Endothelial cell of umbilical vein (primary cell): ENCODE measurements at regions not wholly inside any gene's neighbourhood (a gene's known extent, or its start where the extent isn't known, plus 50 kb on each side); places are given as distances from the start of the nearest gene placed in this dataset.

Experiments
- BruUV-seq: library from RNA; stranded (reverse); fragments of 400-500 nt; replicated peaks from 2 replicates; lab custom pipeline; 2021; lab: Mats Ljungman, UMichigan
- CTCF ChIA-PET: fragments of 300-600, 350-600 bp; sonication (Branson Sonifier 250); formaldehyde crosslinking; loops from one replicate; lab custom pipeline; 2021; ENCODE audit warnings: antibody characterized with exemption, inconsistent platforms; lab: Charles Lee
- POLR2A ChIA-PET: fragments of 300-600, 350-600 bp; sonication (Branson Sonifier 250); formaldehyde crosslinking; loops from one replicate; lab custom pipeline; 2021; ENCODE audit warnings: antibody characterized with exemption, inconsistent platforms; lab: Charles Lee
- DNase-seq: peaks from one replicate; pipeline ENCODE4 v3.0.0-alpha.2; 2011; ENCODE audit warnings: low read depth, low spot score
- FAIRE-seq: peaks from 2 replicates; lab custom pipeline; 2011; peaks lifted over from hg19 to GRCh38; lab: Jason Lieb, UNC
- H2AFZ ChIP-seq: 2 replicates; pipeline ENCODE4 v1.6.0; 2012; ENCODE audit warnings: low read depth, low read length, control low read depth, inconsistent platforms
- H3K27ac ChIP-seq: 2 replicates; pipeline ENCODE4 v1.5.1; 2011; ENCODE audit warnings: low read depth, mild to moderate bottlenecking, control low read depth, low read length, moderate library complexity; ENCODE audit not compliant: insufficient read depth
- H3K27me3 ChIP-seq, 2 experiments: 2 replicates each; pipeline versions ENCODE4 v1.6.0 to v1.6.1; 2011; ENCODE audit warnings: low read length in 2 of 2, mixed read lengths in 1 of 2; ENCODE audit not compliant: control insufficient read depth in 2 of 2, insufficient read depth in 2 of 2
- H3K36me3 ChIP-seq, 2 experiments: 2 replicates in 1 of 2; 3 replicates in 1 of 2; pipeline ENCODE4 v1.5.1; 2011; ENCODE audit warnings: low read length in 2 of 2, mild to moderate bottlenecking in 1 of 2, moderate library complexity in 1 of 2; ENCODE audit not compliant: control insufficient read depth in 2 of 2, insufficient read depth in 2 of 2; ENCODE audit errors: extremely low read depth in 1 of 2
- H3K4me1 ChIP-seq: 3 replicates; pipeline ENCODE4 v1.5.1; 2011; ENCODE audit warnings: mild to moderate bottlenecking, low read length; ENCODE audit not compliant: control insufficient read depth, insufficient read depth; ENCODE audit errors: extremely low read depth
- H3K4me2 ChIP-seq: 2 replicates; pipeline ENCODE4 v1.6.1; 2011; ENCODE audit warnings: low read length, control low read depth, mixed read lengths; ENCODE audit not compliant: insufficient read depth
- H3K4me3 ChIP-seq, 3 experiments: fragments of 200-600 bp in 1 of 3; sonication (generic), shearing (Covaris generic) in 1 of 3; replicated peaks in 1 of 3; 2 replicates each; pipeline ENCODE4 v1.5.1; 2011 to 2016; ENCODE audit warnings: control low read depth in 3 of 3, low read length in 3 of 3, mild to moderate bottlenecking in 2 of 3, inconsistent platforms in 1 of 3, low read depth in 1 of 3, moderate library complexity in 1 of 3; ENCODE audit not compliant: insufficient read depth in 1 of 3
- H3K79me2 ChIP-seq: 2 replicates; pipeline ENCODE4 v1.6.0; 2012; ENCODE audit warnings: low read length, inconsistent platforms; ENCODE audit not compliant: control insufficient read depth, insufficient read depth
- H3K9ac ChIP-seq: replicated peaks from 2 replicates; pipeline ENCODE3; 2011; ENCODE audit warnings: low read length, control low read depth; ENCODE audit not compliant: insufficient read depth; ENCODE audit errors: extremely low read depth
- H3K9me1 ChIP-seq: replicated peaks from 3 replicates; pipeline ENCODE4 v1.6.0; 2011; ENCODE audit warnings: mild to moderate bottlenecking, low read length; ENCODE audit not compliant: control insufficient read depth, insufficient read depth; ENCODE audit errors: extremely low read depth
- H3K9me3 ChIP-seq: replicated peaks from 2 replicates; pipeline ENCODE4 v1.5.1; 2012; ENCODE audit warnings: low read length, inconsistent platforms; ENCODE audit not compliant: control insufficient read depth, insufficient read depth
- H4K20me1 ChIP-seq: replicated peaks from 2 replicates; pipeline ENCODE3; 2011; ENCODE audit warnings: mild to moderate bottlenecking, low read length; ENCODE audit not compliant: control insufficient read depth, insufficient read depth; ENCODE audit errors: extremely low read depth
- EZH2 ChIP-seq: IDR thresholded peaks from 2 replicates; pipeline ENCODE4 v1.6.1; 2012; ENCODE audit warnings: borderline replicate concordance, low read depth, mild to moderate bottlenecking, moderate library complexity, low read length, inconsistent platforms; ENCODE audit not compliant: severe bottlenecking
- FOS ChIP-seq: IDR thresholded peaks from 2 replicates; pipeline ENCODE4 v1.6.1; 2011; ENCODE audit warnings: mild to moderate bottlenecking, low read length, moderate library complexity, borderline replicate concordance; ENCODE audit not compliant: insufficient read depth
- GATA2 ChIP-seq: IDR thresholded peaks from 2 replicates; pipeline ENCODE4 v1.7.0; 2011; ENCODE audit warnings: low read depth, mild to moderate bottlenecking, moderate library complexity, mixed read lengths, low read length; ENCODE audit not compliant: insufficient read length, insufficient read depth
- JUN ChIP-seq: IDR thresholded peaks from 2 replicates; pipeline ENCODE4 v1.6.1; 2011; ENCODE audit warnings: borderline replicate concordance, low read depth; ENCODE audit not compliant: insufficient read length, insufficient read depth
- MYC ChIP-seq: IDR thresholded peaks from one replicate; pipeline ENCODE4 v1.6.1; 2011; ENCODE audit warnings: mild to moderate bottlenecking, low read depth, low read length
- POLR2A ChIP-seq: IDR thresholded peaks from 2 replicates; pipeline ENCODE4 v1.6.1; 2012; ENCODE audit warnings: low read depth, mild to moderate bottlenecking, control low read depth, low read length
- POLR2AphosphoS5 ChIP-seq: IDR thresholded peaks from 2 replicates; pipeline ENCODE4 v1.6.1; 2012; ENCODE audit warnings: low read depth, mild to moderate bottlenecking, control low read depth, low read length, moderate library complexity; ENCODE audit not compliant: insufficient read depth
- dilution Hi-C: fragments of 300-500 bp; cut with MboI; formaldehyde crosslinking; loops from one replicate; pipeline ENCODE4 v1.15.0; 2019; ENCODE audit warnings: low sequenced_read_pairs; ENCODE audit not compliant: extremely low pct_ligation_motif_present
- intact Hi-C: fragments of 100-400 bp; cut with micrococcal nuclease; formaldehyde crosslinking; loops from one replicate; pipeline ENCODE4 v1.10.0; 2022
- TF ChIP-seq, protein P1 (sequence below): IDR thresholded peaks from 2 replicates; pipeline ENCODE4 v1.6.1; 2011; ENCODE audit not compliant: insufficient read depth, insufficient read length
- TF ChIP-seq, protein P2 (sequence below), 2 donors: IDR thresholded peaks; 1 replicate in 1 of 2; 2 replicates in 1 of 2; pipeline ENCODE4 v1.5.1; 2011; ENCODE audit warnings: low read length in 2 of 2, mild to moderate bottlenecking in 2 of 2, moderate library complexity in 2 of 2, control low read depth in 1 of 2, inconsistent platforms in 1 of 2, low read depth in 1 of 2; ENCODE audit not compliant: insufficient read depth in 1 of 2; ENCODE audit errors: extremely low read depth in 1 of 2

DNA sequence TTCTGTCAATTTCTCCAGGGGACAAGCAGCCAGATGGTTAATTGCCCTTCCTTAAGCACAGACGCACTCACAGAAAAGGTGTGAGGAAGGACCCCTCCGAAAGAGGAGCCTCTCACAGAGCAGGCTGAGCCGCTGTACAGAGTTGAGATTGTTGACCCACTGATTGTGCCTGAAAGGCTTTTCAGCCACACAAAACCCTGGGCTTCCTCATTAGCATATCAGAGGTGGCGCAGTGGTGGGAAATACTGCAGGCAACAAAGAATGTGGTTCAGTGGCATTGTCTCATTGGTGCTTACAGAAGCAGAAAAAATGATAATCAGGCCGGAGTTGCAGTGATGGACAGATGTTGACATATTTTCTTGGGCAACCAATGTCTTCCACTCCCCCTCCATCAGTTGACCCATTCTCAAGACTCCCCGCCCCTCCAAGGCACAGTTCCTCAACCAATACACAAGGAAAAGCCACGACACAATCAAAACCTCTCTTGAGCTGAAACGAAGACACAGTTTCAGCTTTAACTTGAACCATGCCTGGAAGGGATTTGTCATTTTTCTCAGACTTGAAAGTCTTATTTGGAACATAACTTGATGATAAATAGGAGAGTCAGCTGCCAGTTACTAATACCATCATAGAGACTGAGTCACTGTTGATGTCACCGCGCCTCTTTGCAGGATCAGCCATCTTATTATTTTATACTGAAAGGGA, 53.1 kb downstream of the ATXN3L start:
- no peak for DNase-seq
- FAIRE-seq, result no peak
- Histone ChIP-seq H2AFZ (no peak overlapping the region), H3K4me2 (no peak overlapping the region), H3K4me1 (no peaks in the 10 kb centered on the region), H3K27me3 (no peaks in the 10 kb centered on the region), H3K9me3 (no peaks in the 10 kb centered on the region), H3K79me2 (no peaks in the 10 kb centered on the region), H3K27ac (no peak overlapping the region), H3K36me3 (no peaks in the 10 kb centered on the region), H3K9me1 (no peaks in the 10 kb centered on the region), H3K4me3 (no peak overlapping the region), H4K20me1 (no peaks in the 10 kb centered on the region), H3K9ac (no peak overlapping the region)
- dilution Hi-C loops (no loop called here), intact Hi-C loops (no loop called here)
- no TSS peak for BruUV-seq
- POLR2A ChIA-PET, result no interaction called here
- CTCF ChIA-PET, result no interaction called here
- TF ChIP-seq JUN, result no peak
- TF ChIP-seq POLR2AphosphoS5, result no peak
- TF ChIP-seq POLR2A, result no peak
- TF ChIP-seq, protein P1, sequence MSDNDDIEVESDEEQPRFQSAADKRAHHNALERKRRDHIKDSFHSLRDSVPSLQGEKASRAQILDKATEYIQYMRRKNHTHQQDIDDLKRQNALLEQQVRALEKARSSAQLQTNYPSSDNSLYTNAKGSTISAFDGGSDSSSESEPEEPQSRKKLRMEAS, result no peak
- no peak for TF ChIP-seq GATA2
- TF ChIP-seq FOS, result no peak
- TF ChIP-seq MYC, result no peak
- TF ChIP-seq EZH2, result no peak
- TF ChIP-seq, protein P2, sequence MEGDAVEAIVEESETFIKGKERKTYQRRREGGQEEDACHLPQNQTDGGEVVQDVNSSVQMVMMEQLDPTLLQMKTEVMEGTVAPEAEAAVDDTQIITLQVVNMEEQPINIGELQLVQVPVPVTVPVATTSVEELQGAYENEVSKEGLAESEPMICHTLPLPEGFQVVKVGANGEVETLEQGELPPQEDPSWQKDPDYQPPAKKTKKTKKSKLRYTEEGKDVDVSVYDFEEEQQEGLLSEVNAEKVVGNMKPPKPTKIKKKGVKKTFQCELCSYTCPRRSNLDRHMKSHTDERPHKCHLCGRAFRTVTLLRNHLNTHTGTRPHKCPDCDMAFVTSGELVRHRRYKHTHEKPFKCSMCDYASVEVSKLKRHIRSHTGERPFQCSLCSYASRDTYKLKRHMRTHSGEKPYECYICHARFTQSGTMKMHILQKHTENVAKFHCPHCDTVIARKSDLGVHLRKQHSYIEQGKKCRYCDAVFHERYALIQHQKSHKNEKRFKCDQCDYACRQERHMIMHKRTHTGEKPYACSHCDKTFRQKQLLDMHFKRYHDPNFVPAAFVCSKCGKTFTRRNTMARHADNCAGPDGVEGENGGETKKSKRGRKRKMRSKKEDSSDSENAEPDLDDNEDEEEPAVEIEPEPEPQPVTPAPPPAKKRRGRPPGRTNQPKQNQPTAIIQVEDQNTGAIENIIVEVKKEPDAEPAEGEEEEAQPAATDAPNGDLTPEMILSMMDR (IDR thresholded peaks at IDR 0.05; ENCODE audit: extremely low read depth in 1 of 2, insufficient read depth in 1 of 2, low read depth in 1 of 2, low read length in 2 of 2), result no peak
